Progenitor cell of endocrine pancreas (in vitro differentiated cells): ENCODE measurements at regions not wholly inside any gene's neighbourhood (a gene's known extent, or its start where the extent isn't known, plus 50 kb on each side); places are given as distances from the start of the nearest gene placed in this dataset.

Source experiments
- DNase-seq: peaks from one replicate; pipeline ENCODE4 v3.0.0; 2021; ENCODE audit warnings: low spot score; ENCODE audit not compliant: unreplicated experiment
- H3K27ac Mint-ChIP-seq: 2 replicates; pipeline ENCODE4 v1.8.0; 2021; ENCODE audit warnings: mild to moderate bottlenecking, moderate library complexity, mixed read lengths
- H3K27me3 Mint-ChIP-seq: 2 replicates; pipeline ENCODE4 v1.8.0; 2021; ENCODE audit warnings: mixed read lengths
- H3K36me3 Mint-ChIP-seq: 2 replicates; pipeline ENCODE4 v1.8.0; 2022; ENCODE audit warnings: mixed read lengths; ENCODE audit not compliant: insufficient read depth
- H3K4me1 Mint-ChIP-seq: 2 replicates; pipeline ENCODE4 v1.8.0; 2021; ENCODE audit warnings: low read depth, mixed read lengths
- H3K4me3 Mint-ChIP-seq: 2 replicates; pipeline ENCODE4 v1.8.0; 2021; ENCODE audit warnings: low read depth, mild to moderate bottlenecking, moderate library complexity, mixed read lengths
- H3K9me3 Mint-ChIP-seq: 2 replicates; pipeline ENCODE4 v1.8.0; 2021; ENCODE audit warnings: low read depth, mixed read lengths
- TF ChIP-seq, protein P1 (sequence below): fragments of 200-600 bp; sonication (generic); IDR thresholded peaks from one replicate; pipeline ENCODE4 v1.5.0; 2021; ENCODE audit warnings: antibody characterized with exemption, mild to moderate bottlenecking; ENCODE audit not compliant: unreplicated experiment

DNA sequence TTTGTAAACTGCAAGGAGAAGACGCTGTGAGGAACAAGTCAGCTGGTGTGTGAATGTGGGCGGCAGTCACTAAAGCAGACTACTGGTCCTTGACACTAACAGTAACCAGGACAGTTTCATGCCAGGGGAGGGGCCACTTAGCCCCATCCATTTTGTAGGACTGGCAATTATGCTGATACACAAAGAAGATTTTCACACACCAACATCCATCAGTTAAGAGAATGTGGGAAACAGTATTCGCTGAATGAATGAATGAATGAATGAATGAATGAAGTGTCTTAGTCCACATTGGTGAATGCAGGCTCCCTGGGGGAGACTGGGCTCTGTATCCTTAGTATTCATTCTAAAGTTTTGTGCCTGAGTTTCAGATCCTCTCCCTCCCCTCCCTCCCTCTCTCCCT, 590.4 kb downstream of the BRD1 start:
- no peak overlapping the region for H3K27ac Mint-ChIP-seq
- no peaks in the 10 kb centered on the region for H3K36me3 Mint-ChIP-seq
- H3K4me1 Mint-ChIP-seq = peaks cover 4% of the 10 kb centered on the region
- no peak overlapping the region for H3K4me3 Mint-ChIP-seq
- TF ChIP-seq, protein P1, sequence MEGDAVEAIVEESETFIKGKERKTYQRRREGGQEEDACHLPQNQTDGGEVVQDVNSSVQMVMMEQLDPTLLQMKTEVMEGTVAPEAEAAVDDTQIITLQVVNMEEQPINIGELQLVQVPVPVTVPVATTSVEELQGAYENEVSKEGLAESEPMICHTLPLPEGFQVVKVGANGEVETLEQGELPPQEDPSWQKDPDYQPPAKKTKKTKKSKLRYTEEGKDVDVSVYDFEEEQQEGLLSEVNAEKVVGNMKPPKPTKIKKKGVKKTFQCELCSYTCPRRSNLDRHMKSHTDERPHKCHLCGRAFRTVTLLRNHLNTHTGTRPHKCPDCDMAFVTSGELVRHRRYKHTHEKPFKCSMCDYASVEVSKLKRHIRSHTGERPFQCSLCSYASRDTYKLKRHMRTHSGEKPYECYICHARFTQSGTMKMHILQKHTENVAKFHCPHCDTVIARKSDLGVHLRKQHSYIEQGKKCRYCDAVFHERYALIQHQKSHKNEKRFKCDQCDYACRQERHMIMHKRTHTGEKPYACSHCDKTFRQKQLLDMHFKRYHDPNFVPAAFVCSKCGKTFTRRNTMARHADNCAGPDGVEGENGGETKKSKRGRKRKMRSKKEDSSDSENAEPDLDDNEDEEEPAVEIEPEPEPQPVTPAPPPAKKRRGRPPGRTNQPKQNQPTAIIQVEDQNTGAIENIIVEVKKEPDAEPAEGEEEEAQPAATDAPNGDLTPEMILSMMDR = no peak
- H3K9me3 Mint-ChIP-seq = no peaks in the 10 kb centered on the region
- H3K27me3 Mint-ChIP-seq = peaks cover 3% of the 10 kb centered on the region
- no peak for DNase-seq

DNA sequence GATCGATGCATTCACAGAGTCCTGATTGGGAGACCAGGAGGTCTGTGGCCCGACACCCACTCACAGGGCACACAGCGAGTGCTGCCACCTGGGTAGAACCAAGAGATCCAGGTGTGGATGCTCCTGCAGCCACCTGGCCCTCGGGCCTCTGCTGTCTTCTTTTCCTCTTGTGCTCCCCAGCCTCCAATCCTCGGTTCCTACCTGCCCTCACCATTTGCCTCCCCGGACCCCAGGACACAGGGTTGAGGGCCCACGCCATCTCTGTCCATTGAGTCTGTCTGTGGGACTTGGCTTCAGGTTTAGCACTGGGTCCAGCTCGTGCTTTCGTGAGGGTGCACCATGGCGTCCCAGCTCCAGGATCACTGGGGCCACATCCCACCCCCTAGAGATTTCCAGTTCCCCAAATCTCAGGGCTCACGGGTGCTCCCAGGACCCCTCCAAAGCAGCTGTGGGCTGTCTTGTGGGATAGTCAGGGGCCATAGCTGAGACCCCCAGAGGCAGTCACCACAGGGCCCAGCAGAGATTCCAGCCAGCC, 591.1 kb downstream of the BRD1 start:
- Mint-ChIP-seq H3K36me3 (no peaks in the 10 kb centered on the region), H3K27me3 (peaks cover 3% of the 10 kb centered on the region), H3K4me3 (no peak overlapping the region), H3K4me1 (peaks cover 4% of the 10 kb centered on the region), H3K9me3 (no peaks in the 10 kb centered on the region), H3K27ac (no peak overlapping the region)
- TF ChIP-seq, protein P1 = no peak
- no peak for DNase-seq

DNA sequence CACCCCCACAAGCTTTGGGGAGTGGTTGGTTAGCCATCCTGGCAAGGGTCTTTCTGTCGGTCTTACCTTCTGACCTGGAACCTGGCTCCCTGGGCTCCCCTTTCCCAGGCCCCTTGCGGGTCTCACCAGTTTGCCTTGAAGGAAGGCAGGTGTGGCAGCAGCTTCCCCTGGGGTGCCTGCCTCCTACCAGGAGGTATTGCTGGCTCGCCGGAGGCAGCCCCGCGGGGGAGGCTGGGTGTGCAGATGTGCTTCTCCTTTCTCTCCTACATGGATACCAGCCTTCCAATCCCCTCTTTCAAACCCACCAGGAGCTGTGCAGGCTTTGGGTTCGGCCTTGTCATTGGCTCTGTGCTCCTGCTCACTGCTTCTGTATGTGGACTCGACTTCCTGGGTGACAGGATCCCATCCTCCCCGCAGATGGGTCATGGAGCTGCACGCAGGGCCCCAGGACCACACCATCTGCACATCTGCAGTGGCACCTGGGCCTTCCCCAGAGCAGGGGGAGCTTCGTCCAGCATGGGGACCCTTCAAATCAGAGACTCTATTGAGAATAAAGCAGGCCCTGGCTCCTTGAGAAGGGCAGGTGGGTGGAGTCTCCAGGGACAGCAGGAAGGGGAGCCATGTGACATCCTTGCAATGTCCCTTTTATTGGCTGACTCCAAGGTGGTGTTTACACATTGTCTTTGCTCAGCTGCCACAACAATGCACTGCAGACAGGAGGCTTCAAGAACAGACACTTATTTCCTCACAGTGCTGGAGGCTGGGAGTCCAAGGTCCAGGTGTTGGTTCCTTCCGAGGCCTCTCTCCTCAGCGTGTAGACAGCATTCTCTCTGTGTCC, 592.0 kb downstream of the BRD1 start:
- Mint-ChIP-seq H3K27ac (peak overlapping the region; percentile 35), H3K27me3 (peaks cover 2% of the 10 kb centered on the region), H3K4me1 (peaks cover 4% of the 10 kb centered on the region), H3K9me3 (no peaks in the 10 kb centered on the region), H3K36me3 (no peaks in the 10 kb centered on the region), H3K4me3 (no peak overlapping the region)
- TF ChIP-seq, protein P1 = no peak
- no peak for DNase-seq

DNA sequence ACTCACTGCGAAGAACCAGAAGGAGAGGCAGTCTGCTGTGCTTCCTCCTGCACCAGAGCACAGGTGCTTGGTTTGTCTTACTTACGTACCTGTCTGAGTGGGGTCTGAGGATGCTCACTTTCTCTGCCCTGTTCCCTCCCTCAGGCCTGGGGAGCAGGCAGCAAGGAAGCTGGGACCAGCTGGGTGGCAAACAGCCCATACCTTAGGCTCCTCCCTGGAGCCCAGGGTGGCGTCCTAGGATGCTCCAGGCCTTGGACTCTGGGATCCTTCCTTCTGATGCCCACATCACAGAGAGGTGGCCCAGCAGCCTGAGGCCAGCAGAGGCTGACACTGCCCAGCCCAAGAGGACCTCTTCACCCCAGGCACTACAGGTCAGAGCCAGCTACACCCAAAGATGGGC, 593.2 kb downstream of the BRD1 start:
- H3K36me3 Mint-ChIP-seq = no peaks in the 10 kb centered on the region
- TF ChIP-seq, protein P1 = no peak
- H3K4me3 Mint-ChIP-seq = no peak overlapping the region
- H3K27ac Mint-ChIP-seq = no peak overlapping the region
- H3K27me3 Mint-ChIP-seq = no peaks in the 10 kb centered on the region
- H3K9me3 Mint-ChIP-seq = no peaks in the 10 kb centered on the region
- H3K4me1 Mint-ChIP-seq = peaks cover 4% of the 10 kb centered on the region
- no peak for DNase-seq

DNA sequence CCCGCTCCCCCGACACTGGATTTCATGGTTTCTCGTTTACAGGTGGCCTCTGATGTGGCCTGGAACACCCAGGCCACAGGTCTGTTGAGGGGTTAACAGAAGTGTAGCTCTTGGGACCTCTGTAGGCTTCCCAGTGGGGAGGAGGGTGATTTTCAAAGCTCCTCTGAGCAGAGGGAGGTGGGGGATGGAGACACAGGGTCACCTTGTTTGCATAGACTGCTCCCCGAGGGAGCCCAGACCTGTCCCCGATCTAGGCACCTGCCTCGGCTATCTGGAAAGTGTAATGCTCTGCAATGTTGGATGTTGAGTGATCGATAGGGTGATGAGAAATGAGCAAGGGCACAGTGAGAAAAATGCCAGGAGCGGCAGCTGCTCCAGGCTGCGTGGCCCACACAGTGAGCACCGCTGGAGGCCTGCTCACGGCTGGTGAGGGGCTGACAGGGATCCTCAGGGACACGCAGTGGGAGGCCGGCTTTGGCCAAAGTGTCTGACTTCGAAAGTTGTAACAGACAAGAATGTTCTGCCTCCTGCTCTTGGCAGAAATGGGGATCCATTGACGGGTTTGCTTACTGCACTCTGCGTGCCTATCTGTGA, 594.1 kb downstream of the BRD1 start:
- H3K27ac Mint-ChIP-seq = no peak overlapping the region
- H3K4me3 Mint-ChIP-seq = no peak overlapping the region
- no peaks in the 10 kb centered on the region for H3K36me3 Mint-ChIP-seq
- peaks cover 3% of the 10 kb centered on the region for H3K27me3 Mint-ChIP-seq
- peaks cover 4% of the 10 kb centered on the region for H3K4me1 Mint-ChIP-seq
- no peak for DNase-seq
- TF ChIP-seq, protein P1 = no peak
- H3K9me3 Mint-ChIP-seq = no peaks in the 10 kb centered on the region
